WTC11 (cell line): ENCODE measurements at regions not wholly inside any gene's neighbourhood (a gene's known extent, or its start where the extent isn't known, plus 50 kb on each side); places are given as distances from the start of the nearest gene placed in this dataset.

Source experiments
- ATAC-seq: fragments of 200-7000 bp; cut with Tn5 transposase; 2 replicates; pipeline ENCODE4 v1.10.0; 2021; ENCODE audit warnings: mild to moderate bottlenecking, moderate library complexity
- CTCF ChIA-PET: fragments of 300-600 bp; sonication (Branson Sonifier 250); formaldehyde crosslinking; loops from one replicate; lab custom pipeline; 2021; ENCODE audit warnings: antibody characterized with exemption; lab: Charles Lee
- POLR2A ChIA-PET: fragments of 350-600 bp; sonication (Branson Sonifier 250); formaldehyde crosslinking; loops from one replicate; lab custom pipeline; 2021; ENCODE audit warnings: antibody characterized with exemption; lab: Charles Lee
- DNase-seq: peaks from one replicate; pipeline ENCODE4 v3.0.0; 2021; ENCODE audit warnings: low spot score
- H3K27ac Mint-ChIP-seq: 2 replicates; pipeline ENCODE4 v1.8.0; 2021; ENCODE audit warnings: mixed read lengths
- H3K27me3 Mint-ChIP-seq: 2 replicates; pipeline ENCODE4 v1.8.0; 2021; ENCODE audit warnings: low read depth, mild to moderate bottlenecking, moderate library complexity, mixed read lengths
- H3K36me3 Mint-ChIP-seq: 2 replicates; pipeline ENCODE4 v1.8.0; 2021; ENCODE audit warnings: mixed read lengths
- H3K4me1 Mint-ChIP-seq: 2 replicates; pipeline ENCODE4 v1.8.0; 2022; ENCODE audit warnings: mixed read lengths
- H3K4me3 Mint-ChIP-seq: 2 replicates; pipeline ENCODE4 v1.8.0; 2021; ENCODE audit warnings: mild to moderate bottlenecking, moderate library complexity, mixed read lengths
- H3K9me3 Mint-ChIP-seq: 2 replicates; pipeline ENCODE4 v1.8.0; 2021; ENCODE audit warnings: mixed read lengths
- AFF4 ChIP-seq: sonication (generic); formaldehyde crosslinking; IDR thresholded peaks from 2 replicates; pipeline ENCODE4 v1.8.1; 2023; ENCODE audit warnings: mild to moderate bottlenecking, missing genetic modification reagents, borderline replicate concordance
- CREB1 ChIP-seq: sonication (generic); formaldehyde crosslinking; IDR thresholded peaks from 2 replicates; pipeline ENCODE4 v1.8.0; 2023; ENCODE audit warnings: mild to moderate bottlenecking, missing genetic modification reagents
- CREM ChIP-seq: sonication (generic); formaldehyde crosslinking; IDR thresholded peaks from 2 replicates; pipeline ENCODE4 v1.8.1; 2022; ENCODE audit warnings: mild to moderate bottlenecking, missing genetic modification reagents, moderate library complexity
- ERG ChIP-seq: fragments of 250-450 bp; sonication (Bioruptor Pico); IDR thresholded peaks from 2 replicates; pipeline ENCODE4 v1.8.0; 2021; ENCODE audit warnings: mild to moderate bottlenecking
- FOXJ3 ChIP-seq: sonication (generic); formaldehyde crosslinking; IDR thresholded peaks from 2 replicates; pipeline ENCODE4 v1.9.0; 2021; ENCODE audit warnings: missing genetic modification reagents, mild to moderate bottlenecking, borderline replicate concordance
- IRF1 ChIP-seq: sonication (generic); formaldehyde crosslinking; IDR thresholded peaks from 2 replicates; pipeline ENCODE4 v1.8.0; 2023; ENCODE audit warnings: missing genetic modification reagents
- MXD4 ChIP-seq: fragments of 250-450 bp; sonication (Bioruptor Pico); IDR thresholded peaks from 2 replicates; pipeline ENCODE4 v1.8.0; 2021; ENCODE audit warnings: mild to moderate bottlenecking, moderate library complexity, borderline replicate concordance
- MYBL2 ChIP-seq: sonication (generic); formaldehyde crosslinking; IDR thresholded peaks from 2 replicates; pipeline ENCODE4 v1.8.1; 2023; ENCODE audit warnings: mild to moderate bottlenecking, moderate library complexity, missing genetic modification reagents
- NFATC4 ChIP-seq: fragments of 250-450 bp; sonication (Bioruptor Pico); IDR thresholded peaks from 2 replicates; pipeline ENCODE4 v1.9.0; 2021; ENCODE audit warnings: mild to moderate bottlenecking
- NFYB ChIP-seq: sonication (generic); formaldehyde crosslinking; conservative IDR thresholded peaks from 2 replicates; pipeline ENCODE4 v1.8.0; 2022; ENCODE audit warnings: low read depth, missing genetic modification reagents
- NR3C1 ChIP-seq: sonication (generic); formaldehyde crosslinking; conservative IDR thresholded peaks from 2 replicates; pipeline ENCODE4 v1.8.1; 2023; ENCODE audit warnings: low read depth, mild to moderate bottlenecking, missing genetic modification reagents
- PREB ChIP-seq: sonication (generic); formaldehyde crosslinking; IDR thresholded peaks from 2 replicates; pipeline ENCODE4 v1.8.1; 2022; ENCODE audit warnings: mild to moderate bottlenecking, missing genetic modification reagents, moderate library complexity, borderline replicate concordance
- PRRX2 ChIP-seq: fragments of 250-450 bp; sonication (Bioruptor Pico); IDR thresholded peaks from 2 replicates; pipeline ENCODE4 v1.8.0; 2021; ENCODE audit warnings: mild to moderate bottlenecking
- SMAD3 ChIP-seq: sonication (generic); formaldehyde crosslinking; IDR thresholded peaks from 2 replicates; pipeline ENCODE4 v1.8.0; 2022; ENCODE audit warnings: missing genetic modification reagents, mild to moderate bottlenecking, borderline replicate concordance
- SMAD4 ChIP-seq: sonication (generic); formaldehyde crosslinking; IDR thresholded peaks from 2 replicates; pipeline ENCODE4 v1.8.0; 2022; ENCODE audit warnings: mild to moderate bottlenecking, missing genetic modification reagents
- USF1 ChIP-seq: sonication (generic); formaldehyde crosslinking; IDR thresholded peaks from 2 replicates; pipeline ENCODE4 v1.8.0; 2022; ENCODE audit warnings: mild to moderate bottlenecking, missing genetic modification reagents
- ZBTB21 ChIP-seq: sonication (generic); formaldehyde crosslinking; IDR thresholded peaks from 2 replicates; pipeline ENCODE4 v1.8.1; 2023; ENCODE audit warnings: mild to moderate bottlenecking, missing genetic modification reagents, borderline replicate concordance
- ZBTB43 ChIP-seq: sonication (generic); formaldehyde crosslinking; IDR thresholded peaks from 2 replicates; pipeline ENCODE4 v1.8.1; 2023; ENCODE audit warnings: mild to moderate bottlenecking, missing genetic modification reagents
- ZNF281 ChIP-seq: sonication (generic); formaldehyde crosslinking; IDR thresholded peaks from 2 replicates; pipeline ENCODE4 v1.8.0; 2023; ENCODE audit warnings: mild to moderate bottlenecking, missing genetic modification reagents
- ZNF423 ChIP-seq: fragments of 250-450 bp; sonication (Bioruptor Pico); IDR thresholded peaks from 2 replicates; pipeline ENCODE4 v2.1.2; 2022; ENCODE audit warnings: mild to moderate bottlenecking, moderate library complexity
- ZNF425 ChIP-seq: fragments of 250-450 bp; sonication (Bioruptor Pico); conservative IDR thresholded peaks from 2 replicates; pipeline ENCODE4 v1.9.0; 2021; ENCODE audit warnings: mild to moderate bottlenecking

- Mint-ChIP-seq H3K4me3 (no peak overlapping the region), H3K9me3 (no peaks in the 10 kb centered on the region), H3K36me3 (no peaks in the 10 kb centered on the region), H3K4me1 (peaks cover 12% of the 10 kb centered on the region), H3K27ac (no peak overlapping the region), H3K27me3 (no peaks in the 10 kb centered on the region)
- ATAC-seq (no peak), DNase-seq (no peak)
- ChIA-PET CTCF (interaction anchor here (0.7 kb wide), 1 partner anchor 185 kb away, joined by 3 read pairs; no protein-coding TSS in a partner anchor), POLR2A (no interaction called here)
- TF ChIP-seq ZNF281 (CRISPR knock-in tag), result no peak
- no peak for TF ChIP-seq ZNF423 (CRISPR knock-in tag)
- TF ChIP-seq NFATC4, result no peak
- TF ChIP-seq USF1 (CRISPR knock-in tag), result no peak
- TF ChIP-seq NFYB (CRISPR knock-in tag), result no peak
- no peak for TF ChIP-seq SMAD4
- no peak for TF ChIP-seq CREB1 (CRISPR knock-in tag)
Observed at GRCh38 chr10:29950391-29950790, 109.0 kb downstream of the JCAD start.

- Mint-ChIP-seq H3K36me3 (no peaks in the 10 kb centered on the region), H3K27me3 (no peaks in the 10 kb centered on the region), H3K27ac (no peak overlapping the region), H3K4me3 (no peak overlapping the region), H3K9me3 (no peaks in the 10 kb centered on the region), H3K4me1 (peaks cover 11% of the 10 kb centered on the region; the same call in 1 of the 2 replicates)
- POLR2A ChIA-PET, result interaction anchor here (0.6 kb wide), 1 partner anchor 609 kb away, joined by 5 read pairs; no protein-coding TSS in a partner anchor
- ATAC-seq (no peak), DNase-seq (no peak)
- CTCF ChIA-PET, result interaction anchor here (1.1 kb wide), 1 partner anchor 436 kb away, joined by 3 read pairs; no protein-coding TSS in a partner anchor
- TF ChIP-seq ZBTB21 (no peak), ERG (no peak), NR3C1 (CRISPR knock-in tag) (no peak), ZBTB43 (no peak), PRRX2 (no peak), ZNF425 (CRISPR knock-in tag) (no peak), PREB (no peak), CREB1 (CRISPR knock-in tag) (no peak), IRF1 (CRISPR knock-in tag) (no peak), CREM (CRISPR knock-in tag) (no peak), MYBL2 (no peak), SMAD3 (CRISPR knock-in tag) (no peak), AFF4 (CRISPR knock-in tag) (no peak), MXD4 (CRISPR knock-in tag) (no peak), FOXJ3 (no peak)
Observed at GRCh38 chr10:29949411-29950011, 109.9 kb downstream of the JCAD start.
